SK-N-MC (cell line): ENCODE measurements at regions not wholly inside any gene's neighbourhood (a gene's known extent, or its start where the extent isn't known, plus 50 kb on each side); places are given as distances from the start of the nearest gene placed in this dataset.
"Not testable (repeated sequence)": the region's sequence is repeated elsewhere in the genome, so short reads cannot be mapped to it uniquely, and the experiment has no call there.

Source experiments
- DNase-seq: peaks from one replicate; pipeline ENCODE4 v3.0.0-alpha.2; 2011; ENCODE audit warnings: low read depth, low spot score
- H3K27ac ChIP-seq: fragments of 200-600 bp; sonication (generic); 2 replicates; pipeline ENCODE4 v1.5.1; 2016; ENCODE audit warnings: mixed run types
- H3K36me3 ChIP-seq: fragments of 200-600 bp; sonication (generic); 2 replicates; pipeline ENCODE4 v1.6.1; 2017; ENCODE audit warnings: antibody characterized with exemption, low read length, mixed read lengths; ENCODE audit not compliant: insufficient read depth
- H3K4me3 ChIP-seq: fragments of 200-600 bp; sonication (generic); 2 replicates; pipeline ENCODE4 v1.5.1; 2016
- H3K9ac ChIP-seq: fragments of 200-600 bp; sonication (generic); 2 replicates; pipeline ENCODE4 v1.8.0; 2017; ENCODE audit warnings: mixed run types, mixed read lengths; ENCODE audit not compliant: insufficient read length
- H3K9me3 ChIP-seq: fragments of 200-600 bp; sonication (generic); 2 replicates; pipeline ENCODE4 v1.6.1; 2017; ENCODE audit warnings: low read depth, mild to moderate bottlenecking, antibody characterized with exemption, low read length, moderate library complexity, mixed read lengths
- EZH2 ChIP-seq: fragments of 200-600 bp; sonication (generic); IDR thresholded peaks from one replicate; pipeline ENCODE4 v1.6.1; 2017; ENCODE audit warnings: antibody characterized with exemption
- FOXP2 ChIP-seq: optimal IDR thresholded peaks from 2 replicates; pipeline ENCODE3; 2011; ENCODE audit warnings: mild to moderate bottlenecking, moderate library complexity; ENCODE audit not compliant: insufficient read depth; ENCODE audit errors: extremely low read length, control extremely low read depth
- POLR2AphosphoS5 ChIP-seq: IDR thresholded peaks from 2 replicates; pipeline ENCODE4 v1.6.1; 2012; ENCODE audit warnings: mild to moderate bottlenecking, low read depth, low read length, borderline replicate concordance

- no peak for DNase-seq
- no peak overlapping the region for H3K9ac ChIP-seq
- H3K27ac ChIP-seq, result no peak overlapping the region
- H3K36me3 ChIP-seq, result no peaks in the 10 kb centered on the region
- TF ChIP-seq POLR2AphosphoS5, result no peak
- no peak for TF ChIP-seq FOXP2
- no peak for TF ChIP-seq EZH2
- H3K4me3 ChIP-seq, result no peak overlapping the region
- H3K9me3 ChIP-seq, result no peaks in the 10 kb centered on the region
Observed at GRCh38 chr2:18961991-18962421, 372.6 kb upstream of the NT5C1B start.

- H3K9ac ChIP-seq, result no peak overlapping the region
- H3K36me3 ChIP-seq, result no peaks in the 10 kb centered on the region
- no peak overlapping the region for H3K27ac ChIP-seq
- no peak overlapping the region for H3K4me3 ChIP-seq
- DNase-seq, result no peak
- no peaks in the 10 kb centered on the region for H3K9me3 ChIP-seq
- TF ChIP-seq POLR2AphosphoS5, result no peak
- TF ChIP-seq FOXP2, result no peak
- TF ChIP-seq EZH2, result no peak
Observed at GRCh38 chr2:18959952-18960717, 370.8 kb upstream of the NT5C1B start.

- Histone ChIP-seq H3K9me3 (no peaks in the 10 kb centered on the region), H3K4me3 (no peak overlapping the region), H3K27ac (no peak overlapping the region), H3K36me3 (no peaks in the 10 kb centered on the region), H3K9ac (no peak overlapping the region)
- no peak for TF ChIP-seq POLR2AphosphoS5
- TF ChIP-seq EZH2, result no peak
- no peak for TF ChIP-seq FOXP2
- DNase-seq, result no peak
Observed at GRCh38 chr2:18959200-18959599, 369.8 kb upstream of the NT5C1B start.

- H3K9me3 ChIP-seq, result no peaks in the 10 kb centered on the region
- no peaks in the 10 kb centered on the region for H3K36me3 ChIP-seq
- TF ChIP-seq EZH2 (no peak), POLR2AphosphoS5 (no peak), FOXP2 (no peak)
- DNase-seq, result no peak
- no peak overlapping the region for H3K4me3 ChIP-seq
- no peak overlapping the region for H3K27ac ChIP-seq
- no peak overlapping the region for H3K9ac ChIP-seq
Observed at GRCh38 chr2:18957909-18958308, 368.5 kb upstream of the NT5C1B start.

- Histone ChIP-seq H3K9ac (no peak overlapping the region), H3K36me3 (no peaks in the 10 kb centered on the region), H3K9me3 (no peaks in the 10 kb centered on the region), H3K4me3 (no peak overlapping the region), H3K27ac (no peak overlapping the region)
- TF ChIP-seq EZH2 (no peak), FOXP2 (no peak), POLR2AphosphoS5 (no peak)
- no peak for DNase-seq
Observed at GRCh38 chr2:18950361-18950851, 361.0 kb upstream of the NT5C1B start.

- Histone ChIP-seq H3K4me3 (no peak overlapping the region), H3K36me3 (no peaks in the 10 kb centered on the region), H3K9ac (no peak overlapping the region), H3K9me3 (no peaks in the 10 kb centered on the region), H3K27ac (no peak overlapping the region)
- no peak for DNase-seq
- TF ChIP-seq POLR2AphosphoS5 (no peak), FOXP2 (no peak), EZH2 (no peak)
Observed at GRCh38 chr2:18949871-18950270, 360.5 kb upstream of the NT5C1B start.

GRCh38 chr2:18940184-18940583 is 350.8 kb upstream of the NT5C1B start:
- no peaks in the 10 kb centered on the region for H3K36me3 ChIP-seq
- no peak overlapping the region for H3K9ac ChIP-seq
- no peak for TF ChIP-seq FOXP2
- TF ChIP-seq POLR2AphosphoS5, result no peak
- TF ChIP-seq EZH2, result no peak
- H3K4me3 ChIP-seq, result no peak overlapping the region
- no peak overlapping the region for H3K27ac ChIP-seq
- no peaks in the 10 kb centered on the region for H3K9me3 ChIP-seq
- no peak for DNase-seq

- H3K9ac ChIP-seq, result not testable (repeated sequence)
Observed at GRCh38 chr2:18939740-18940139, 350.4 kb upstream of the NT5C1B start.

GRCh38 chr2:18934886-18935285 is 345.5 kb upstream of the NT5C1B start:
- Histone ChIP-seq H3K9me3 (no peaks in the 10 kb centered on the region), H3K9ac (no peak overlapping the region), H3K36me3 (no peaks in the 10 kb centered on the region), H3K27ac (no peak overlapping the region), H3K4me3 (no peak overlapping the region)
- no peak for TF ChIP-seq POLR2AphosphoS5
- no peak for TF ChIP-seq FOXP2
- no peak for TF ChIP-seq EZH2
- DNase-seq, result no peak

More at GRCh38 chr2:18939740-18940139, 350.4 kb upstream of the NT5C1B start:
- H3K4me3 ChIP-seq, H3K9me3 ChIP-seq, DNase-seq, H3K27ac ChIP-seq, H3K36me3 ChIP-seq: not testable (repeated sequence)
